ENCODE measurements at regions not wholly inside any gene's neighbourhood (a gene's known extent, or its start where the extent isn't known, plus 50 kb on each side); places are given as distances from the start of the nearest gene placed in this dataset.

- no peak for TF ChIP-seq MED1 (CRISPR knock-in tag; IDR thresholded peaks at IDR 0.05)
- no peak for TF ChIP-seq ZNF878 (CRISPR knock-in tag; IDR thresholded peaks at IDR 0.05)
- TF ChIP-seq MXI1 (IDR thresholded peaks at IDR 0.05; ENCODE audit: borderline replicate concordance, low read depth, low read length), result no peak
- no peak for TF ChIP-seq ZFP41 (CRISPR knock-in tag; IDR thresholded peaks at IDR 0.05; ENCODE audit: borderline replicate concordance)
- TF ChIP-seq UBTF (CRISPR knock-in tag; IDR thresholded peaks at IDR 0.05), result no peak
- no peak for TF ChIP-seq SP5 (CRISPR knock-in tag; IDR thresholded peaks at IDR 0.05; ENCODE audit: borderline replicate concordance, low read depth)
- no peak for TF ChIP-seq FOSL1 (CRISPR knock-in tag; IDR thresholded peaks at IDR 0.05; ENCODE audit: borderline replicate concordance)
Observed at GRCh38 chr6:74282143-74282689, 586.2 kb downstream of the CD109 start.

Measured in HepG2 (cell line).